Heart left ventricle (tissue), 13 donors: ENCODE measurements at regions not wholly inside any gene's neighbourhood (a gene's known extent, or its start where the extent isn't known, plus 50 kb on each side); places are given as distances from the start of the nearest gene placed in this dataset.

Experiments used
- CTCF ChIP-seq, 12 donors: fragments of 200-600 bp; sonication (generic) in 4 of 12; IDR thresholded peaks; one replicate each; pipeline versions ENCODE4 v1.5.0 to v1.8.0; 2018 to 2022; ENCODE audit warnings: antibody characterized with exemption in 12 of 12, mild to moderate bottlenecking in 5 of 12
- POLR2A ChIP-seq, 2 donors: fragments of 450-650 bp; IDR thresholded peaks; one replicate each; pipeline ENCODE4 v1.6.1; 2017; ENCODE audit warnings: antibody characterized with exemption in 2 of 2, mild to moderate bottlenecking in 2 of 2, moderate library complexity in 2 of 2
- donor health status: ischemic (EF 13 %, LVEDD 7.1; RV severe dilation, severe dysfunction).
- donor health status: DM: no; HTN: yes; CAD: no.
- donor health status: DM: no; HTN: no; CAD: no.
- donor health status: ischemic (EF 25% LVEDD 6.9; RV normal size, moderate dysfunction).
- donor health status: ischemic (EF 25% LVEDD 5.7; RV mildly dilated, moderate dysfunction).
- donor health status: ischemic (EF 35%, LVEDD 5.7; RV mildly dilated, moderate dysfunction).
- donor health status: nonischemic (EF 11% LVEDD 7.7; RV severe dilation, severe dysfunction).
- donor health status: DM: yes; HTN: yes; CAD: no.
- donor health status: PGD.
- donor health status: ischemic (EF 29% LVEDD 5.4; RV normal size, mild dysfunction).
- donor health status: nonischemic (EF 23%, LVEDD 6.1; RV moderate dilation, normal function).

- TF ChIP-seq CTCF (IDR thresholded peaks at IDR 0.05), result no peak
- no peak for TF ChIP-seq POLR2A (IDR thresholded peaks at IDR 0.05)
Observed at GRCh38 chr5:51821697-51822096, 438.4 kb downstream of the ISL1 start.
